ENCODE measurements at regions not wholly inside any gene's neighbourhood (a gene's known extent, or its start where the extent isn't known, plus 50 kb on each side); places are given as distances from the start of the nearest gene placed in this dataset.

DNA sequence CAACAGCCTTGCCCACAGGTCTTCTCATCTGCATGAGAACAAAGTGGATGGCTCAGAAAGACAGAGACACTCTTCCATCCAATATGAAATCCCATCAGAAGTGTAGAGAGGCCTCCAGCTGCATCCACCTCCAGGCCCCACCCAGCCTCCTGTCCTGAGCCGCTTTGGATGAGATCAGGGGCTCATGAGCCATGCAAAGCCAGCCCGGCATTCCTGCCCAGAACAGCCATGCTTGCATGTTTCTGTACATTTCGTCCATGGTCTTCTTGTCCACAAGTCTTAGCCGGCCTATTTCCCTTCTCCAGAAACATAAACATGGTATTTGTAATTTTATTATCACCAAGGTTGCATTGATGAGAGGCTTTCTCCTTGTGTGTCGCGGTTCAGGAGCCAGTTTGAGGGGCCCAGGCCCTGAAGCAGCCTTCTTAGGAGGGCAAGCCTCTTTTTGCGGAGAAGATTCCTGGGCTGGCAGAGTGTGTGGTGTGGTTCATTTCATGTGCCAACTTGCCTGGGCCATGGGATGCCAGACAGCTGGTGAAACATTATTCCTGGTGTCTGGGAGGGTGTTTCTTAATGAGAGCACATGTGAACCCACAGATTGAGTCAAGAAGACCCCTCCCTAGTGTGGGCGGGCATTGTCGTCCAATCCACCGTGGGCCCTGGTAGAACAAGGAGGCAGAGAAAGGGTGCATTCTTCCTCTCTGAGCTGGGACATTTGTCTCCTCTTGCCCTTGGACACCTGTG lies 928.9 kb downstream of the TBC1D22A start:
- no peak overlapping the region for H3K27ac Mint-ChIP-seq
- no peaks in the 10 kb centered on the region for H3K4me1 Mint-ChIP-seq
- TF ChIP-seq, protein P1, sequence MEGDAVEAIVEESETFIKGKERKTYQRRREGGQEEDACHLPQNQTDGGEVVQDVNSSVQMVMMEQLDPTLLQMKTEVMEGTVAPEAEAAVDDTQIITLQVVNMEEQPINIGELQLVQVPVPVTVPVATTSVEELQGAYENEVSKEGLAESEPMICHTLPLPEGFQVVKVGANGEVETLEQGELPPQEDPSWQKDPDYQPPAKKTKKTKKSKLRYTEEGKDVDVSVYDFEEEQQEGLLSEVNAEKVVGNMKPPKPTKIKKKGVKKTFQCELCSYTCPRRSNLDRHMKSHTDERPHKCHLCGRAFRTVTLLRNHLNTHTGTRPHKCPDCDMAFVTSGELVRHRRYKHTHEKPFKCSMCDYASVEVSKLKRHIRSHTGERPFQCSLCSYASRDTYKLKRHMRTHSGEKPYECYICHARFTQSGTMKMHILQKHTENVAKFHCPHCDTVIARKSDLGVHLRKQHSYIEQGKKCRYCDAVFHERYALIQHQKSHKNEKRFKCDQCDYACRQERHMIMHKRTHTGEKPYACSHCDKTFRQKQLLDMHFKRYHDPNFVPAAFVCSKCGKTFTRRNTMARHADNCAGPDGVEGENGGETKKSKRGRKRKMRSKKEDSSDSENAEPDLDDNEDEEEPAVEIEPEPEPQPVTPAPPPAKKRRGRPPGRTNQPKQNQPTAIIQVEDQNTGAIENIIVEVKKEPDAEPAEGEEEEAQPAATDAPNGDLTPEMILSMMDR (IDR thresholded peaks at IDR 0.05; ENCODE audit: unreplicated experiment in 3 of 3): no peak
- H3K4me3 Mint-ChIP-seq: no peak overlapping the region
- peaks cover 6% of the 10 kb centered on the region for H3K27me3 Mint-ChIP-seq (ENCODE audit: low read depth)
- no peaks in the 10 kb centered on the region for H3K36me3 Mint-ChIP-seq (ENCODE audit: low read depth)
- peaks cover 6% of the 10 kb centered on the region for H3K9me3 Mint-ChIP-seq

GRCh38 chr22:47690586-47690985 lies 928.1 kb downstream of the TBC1D22A start:
- H3K9me3 Mint-ChIP-seq: peaks cover 8% of the 10 kb centered on the region
- H3K4me1 Mint-ChIP-seq: no peaks in the 10 kb centered on the region
- peaks cover 8% of the 10 kb centered on the region for H3K27me3 Mint-ChIP-seq (ENCODE audit: low read depth)
- H3K4me3 Mint-ChIP-seq: no peak overlapping the region
- TF ChIP-seq, protein P1 (IDR thresholded peaks at IDR 0.05; ENCODE audit: unreplicated experiment in 3 of 3): no peak
- no peak overlapping the region for H3K27ac Mint-ChIP-seq
- no peaks in the 10 kb centered on the region for H3K36me3 Mint-ChIP-seq (ENCODE audit: low read depth)

GRCh38 chr22:47690166-47690565 lies 927.7 kb downstream of the TBC1D22A start:
- Mint-ChIP-seq H3K36me3 (ENCODE audit: low read depth) (no peaks in the 10 kb centered on the region), H3K4me3 (no peak overlapping the region), H3K27me3 (ENCODE audit: low read depth) (peaks cover 10% of the 10 kb centered on the region), H3K9me3 (peaks cover 10% of the 10 kb centered on the region), H3K27ac (no peak overlapping the region), H3K4me1 (no peaks in the 10 kb centered on the region)
- TF ChIP-seq, protein P1 (IDR thresholded peaks at IDR 0.05; ENCODE audit: unreplicated experiment in 3 of 3): no peak

DNA sequence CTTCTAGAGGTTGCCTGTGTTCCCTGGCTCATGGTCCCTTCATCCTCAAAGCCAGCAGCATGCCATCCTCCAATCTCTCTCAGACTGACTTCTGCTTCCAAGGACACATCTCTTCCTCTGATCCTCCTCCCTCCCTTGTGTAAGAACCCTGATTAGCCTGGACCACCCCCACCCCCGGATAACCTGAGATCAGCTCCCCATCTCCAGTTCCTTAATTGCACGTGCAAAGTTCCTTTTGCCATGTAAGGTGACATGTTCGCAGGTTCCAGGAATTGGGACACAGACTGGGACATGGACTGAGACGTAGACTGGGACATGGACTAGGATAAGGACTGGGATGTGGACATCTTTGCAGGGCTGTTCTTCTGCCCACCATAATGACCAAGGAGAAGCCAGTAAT lies 925.3 kb downstream of the TBC1D22A start:
- no peak overlapping the region for H3K27ac Mint-ChIP-seq
- H3K4me1 Mint-ChIP-seq: no peaks in the 10 kb centered on the region
- no peaks in the 10 kb centered on the region for H3K36me3 Mint-ChIP-seq (ENCODE audit: low read depth)
- no peak overlapping the region for H3K4me3 Mint-ChIP-seq
- H3K27me3 Mint-ChIP-seq (ENCODE audit: low read depth): peaks cover 10% of the 10 kb centered on the region
- peaks cover 21% of the 10 kb centered on the region for H3K9me3 Mint-ChIP-seq
- TF ChIP-seq, protein P1 (IDR thresholded peaks at IDR 0.05; ENCODE audit: unreplicated experiment in 3 of 3): no peak

DNA sequence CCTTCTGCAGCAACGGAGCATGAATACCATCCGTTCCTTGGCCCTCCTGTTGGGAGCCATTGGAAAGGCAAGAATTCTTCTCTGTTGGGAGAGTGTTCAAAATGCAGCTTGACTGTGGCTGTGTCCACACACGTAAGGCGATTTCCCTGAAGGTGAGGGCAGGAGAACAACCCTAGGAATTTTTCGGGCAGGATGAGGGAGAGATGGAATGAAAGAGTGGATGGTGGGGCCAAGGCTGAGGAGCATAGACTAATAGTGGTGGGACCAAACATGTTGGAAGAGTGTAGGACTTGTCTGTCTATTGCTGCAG lies 924.9 kb downstream of the TBC1D22A start:
- Mint-ChIP-seq H3K4me3 (no peak overlapping the region), H3K36me3 (ENCODE audit: low read depth) (no peaks in the 10 kb centered on the region), H3K27ac (no peak overlapping the region), H3K4me1 (no peaks in the 10 kb centered on the region), H3K27me3 (ENCODE audit: low read depth) (peaks cover 12% of the 10 kb centered on the region), H3K9me3 (peaks cover 21% of the 10 kb centered on the region)
- TF ChIP-seq, protein P1 (IDR thresholded peaks at IDR 0.05; ENCODE audit: unreplicated experiment in 3 of 3): no peak

Measured in nephron (organoid).